ENCODE measurements at regions not wholly inside any gene's neighbourhood (a gene's known extent, or its start where the extent isn't known, plus 50 kb on each side); places are given as distances from the start of the nearest gene placed in this dataset.

GRCh38 chr17:31715446-31715845 is 143.6 kb downstream of the COPRS start:
- DNase-seq (ENCODE audit: low read depth): no peak

- DNase-seq (ENCODE audit: low read depth): no peak
Measured at GRCh38 chr17:31704483-31704882, 154.6 kb downstream of the COPRS start.

- no peak for DNase-seq (ENCODE audit: low read depth)
Measured at GRCh38 chr17:31702041-31702440, 157.0 kb downstream of the COPRS start.

GRCh38 chr17:31700973-31701372 is 158.1 kb downstream of the COPRS start:
- DNase-seq (ENCODE audit: low read depth): no peak

GRCh38 chr17:31699886-31700285 is 159.2 kb downstream of the COPRS start:
- no peak for DNase-seq (ENCODE audit: low read depth)

GRCh38 chr17:31699281-31699680 is 159.8 kb downstream of the COPRS start:
- DNase-seq (ENCODE audit: low read depth): peak; percentile 78

- no peak for DNase-seq (ENCODE audit: low read depth)
Measured at GRCh38 chr17:31698751-31699150, 160.3 kb downstream of the COPRS start.

- DNase-seq (ENCODE audit: low read depth): no peak
Measured at GRCh38 chr17:31697838-31698237, 161.2 kb downstream of the COPRS start.

GRCh38 chr17:31696703-31697325 is 162.2 kb downstream of the COPRS start:
- DNase-seq (ENCODE audit: low read depth): no peak

- DNase-seq (ENCODE audit: low read depth): peak; percentile 94
Measured at GRCh38 chr17:31696184-31696602, 162.9 kb downstream of the COPRS start.

- DNase-seq (ENCODE audit: low read depth): peak; percentile 68
Measured at GRCh38 chr17:31695456-31696090, 163.5 kb downstream of the COPRS start.

- DNase-seq (ENCODE audit: low read depth): peak; percentile 27
Measured at GRCh38 chr17:31693433-31694220, 165.4 kb downstream of the COPRS start.

GRCh38 chr17:31692632-31693031 is 166.4 kb downstream of the COPRS start:
- DNase-seq (ENCODE audit: low read depth): no peak

- no peak for DNase-seq (ENCODE audit: low read depth)
Measured at GRCh38 chr17:31692027-31692426, 167.0 kb downstream of the COPRS start.

- no peak for DNase-seq (ENCODE audit: low read depth)
Measured at GRCh38 chr17:31691251-31691905, 167.7 kb downstream of the COPRS start.

GRCh38 chr17:31690151-31690551 is 168.9 kb downstream of the COPRS start:
- DNase-seq (ENCODE audit: low read depth): peak; percentile 93

GRCh38 chr17:31688701-31689100 is 170.3 kb downstream of the COPRS start:
- DNase-seq (ENCODE audit: low read depth): peak; percentile 83

GRCh38 chr17:31687505-31688126 is 171.4 kb downstream of the COPRS start:
- peak; percentile 66 for DNase-seq (ENCODE audit: low read depth)

- peak; percentile 17 for DNase-seq (ENCODE audit: low read depth)
Measured at GRCh38 chr17:31686495-31686894, 172.5 kb downstream of the COPRS start.

GRCh38 chr17:31684901-31685300 is 174.1 kb downstream of the COPRS start:
- DNase-seq (ENCODE audit: low read depth): no peak

GRCh38 chr17:31680126-31680525 is 178.9 kb downstream of the COPRS start:
- no peak for DNase-seq (ENCODE audit: low read depth)

- no peak for DNase-seq (ENCODE audit: low read depth)
Measured at GRCh38 chr17:31679667-31680066, 179.4 kb downstream of the COPRS start.

All from M059J (cell line).